ENCODE measurements at regions not wholly inside any gene's neighbourhood (a gene's known extent, or its start where the extent isn't known, plus 50 kb on each side); places are given as distances from the start of the nearest gene placed in this dataset.

- H3K4me3 ChIP-seq = no peak overlapping the region
- DNase-seq = peak in 1 of 3 donors; percentile 28
- ATAC-seq = peak; percentile 60 to 78 (median 72)
- H3K27ac ChIP-seq = no peak overlapping the region
- no peaks in the 10 kb centered on the region for H3K36me3 ChIP-seq
- intact Hi-C loops (cut with DNase I) = no loop called here
- WGBS (ENCODE audit: insufficient coverage, low coverage, low lambda C conversion rate, missing lambda C conversion rate) = 18% methylated on average over 5 of the region's 5 CpGs
- no peaks in the 10 kb centered on the region for H3K4me1 ChIP-seq
- H3K27me3 ChIP-seq = no peaks in the 10 kb centered on the region
- no peaks in the 10 kb centered on the region for H3K9me3 ChIP-seq
- TF ChIP-seq, protein P1, sequence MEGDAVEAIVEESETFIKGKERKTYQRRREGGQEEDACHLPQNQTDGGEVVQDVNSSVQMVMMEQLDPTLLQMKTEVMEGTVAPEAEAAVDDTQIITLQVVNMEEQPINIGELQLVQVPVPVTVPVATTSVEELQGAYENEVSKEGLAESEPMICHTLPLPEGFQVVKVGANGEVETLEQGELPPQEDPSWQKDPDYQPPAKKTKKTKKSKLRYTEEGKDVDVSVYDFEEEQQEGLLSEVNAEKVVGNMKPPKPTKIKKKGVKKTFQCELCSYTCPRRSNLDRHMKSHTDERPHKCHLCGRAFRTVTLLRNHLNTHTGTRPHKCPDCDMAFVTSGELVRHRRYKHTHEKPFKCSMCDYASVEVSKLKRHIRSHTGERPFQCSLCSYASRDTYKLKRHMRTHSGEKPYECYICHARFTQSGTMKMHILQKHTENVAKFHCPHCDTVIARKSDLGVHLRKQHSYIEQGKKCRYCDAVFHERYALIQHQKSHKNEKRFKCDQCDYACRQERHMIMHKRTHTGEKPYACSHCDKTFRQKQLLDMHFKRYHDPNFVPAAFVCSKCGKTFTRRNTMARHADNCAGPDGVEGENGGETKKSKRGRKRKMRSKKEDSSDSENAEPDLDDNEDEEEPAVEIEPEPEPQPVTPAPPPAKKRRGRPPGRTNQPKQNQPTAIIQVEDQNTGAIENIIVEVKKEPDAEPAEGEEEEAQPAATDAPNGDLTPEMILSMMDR (IDR thresholded peaks at IDR 0.05) = peak; percentile 21 to 47 (median 34)
- TF ChIP-seq POLR2A (IDR thresholded peaks at IDR 0.05) = no peak
Observed at GRCh38 chr14:56874375-56874774, 64.1 kb upstream of the OTX2 start.

DNA sequence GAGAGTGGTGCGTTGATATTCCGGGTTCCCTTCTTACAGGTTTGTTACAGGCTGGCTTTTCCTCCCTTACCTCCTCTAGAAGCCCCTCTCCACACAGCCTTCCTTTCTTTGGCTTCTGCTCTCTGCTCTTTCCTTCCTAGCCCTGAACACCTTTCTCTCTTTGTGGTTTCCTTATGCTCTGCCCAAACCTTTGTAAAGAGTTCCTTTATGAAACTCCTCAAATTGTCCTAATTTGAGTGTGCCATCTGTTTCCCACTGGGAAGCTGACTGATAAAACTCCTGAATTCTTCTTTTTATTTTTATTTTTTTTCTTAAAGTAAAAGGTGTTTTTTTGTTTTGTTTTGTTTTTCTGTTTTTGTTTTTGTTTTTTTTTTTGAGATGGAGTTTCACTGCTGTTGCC lies 60.1 kb upstream of the OTX2 start:
- Histone ChIP-seq H3K4me1 (no peaks in the 10 kb centered on the region), H3K27me3 (no peaks in the 10 kb centered on the region), H3K27ac (no peak overlapping the region), H3K36me3 (no peaks in the 10 kb centered on the region), H3K4me3 (no peak overlapping the region), H3K9me3 (no peaks in the 10 kb centered on the region)
- intact Hi-C loops (cut with DNase I) = no loop called here
- TF ChIP-seq, protein P1 (IDR thresholded peaks at IDR 0.05) = no peak
- no peak for TF ChIP-seq POLR2A (IDR thresholded peaks at IDR 0.05)
- 61% methylated on average over 2 of the region's 2 CpGs for WGBS (ENCODE audit: insufficient coverage, low coverage, low lambda C conversion rate, missing lambda C conversion rate)
- no peak for DNase-seq
- no peak for ATAC-seq

- no peaks in the 10 kb centered on the region for H3K9me3 ChIP-seq
- H3K27ac ChIP-seq = no peak overlapping the region
- 52% methylated on average over 5 of the region's 5 CpGs for WGBS (ENCODE audit: insufficient coverage, low coverage, low lambda C conversion rate, missing lambda C conversion rate)
- no peak overlapping the region for H3K4me3 ChIP-seq
- ATAC-seq (no peak), DNase-seq (no peak)
- intact Hi-C loops (cut with DNase I) = no loop called here
- H3K27me3 ChIP-seq = no peaks in the 10 kb centered on the region
- H3K4me1 ChIP-seq = no peaks in the 10 kb centered on the region
- TF ChIP-seq, protein P1 (IDR thresholded peaks at IDR 0.05) = no peak
- TF ChIP-seq POLR2A (IDR thresholded peaks at IDR 0.05) = no peak
- H3K36me3 ChIP-seq = no peaks in the 10 kb centered on the region
Observed at GRCh38 chr14:56868660-56869059, 58.4 kb upstream of the OTX2 start.

DNA sequence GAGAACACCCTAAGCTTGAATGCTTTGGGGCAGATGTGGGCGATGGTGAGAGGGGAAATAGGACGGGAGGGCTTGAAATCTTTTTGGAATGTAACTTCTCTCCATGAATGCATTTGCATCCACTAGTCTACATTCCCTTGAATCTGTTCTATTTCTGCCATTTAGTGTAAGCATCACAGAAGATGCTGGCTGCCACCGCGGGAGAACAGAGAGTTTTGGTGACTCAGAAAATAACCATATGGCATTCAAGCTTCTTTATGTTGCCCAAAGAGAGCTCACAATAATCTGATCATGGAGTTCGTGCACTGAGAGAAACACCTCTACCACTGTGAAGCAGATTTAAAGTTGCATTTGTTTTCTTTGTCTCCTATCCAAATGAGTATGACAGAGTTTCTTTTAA lies 52.6 kb upstream of the OTX2 start:
- H3K36me3 ChIP-seq = no peaks in the 10 kb centered on the region
- TF ChIP-seq POLR2A (IDR thresholded peaks at IDR 0.05) = no peak
- TF ChIP-seq, protein P1 (IDR thresholded peaks at IDR 0.05) = no peak
- no peak overlapping the region for H3K27ac ChIP-seq
- H3K27me3 ChIP-seq = no peaks in the 10 kb centered on the region
- ATAC-seq (no peak), DNase-seq (no peak)
- no peak overlapping the region for H3K4me3 ChIP-seq
- intact Hi-C loops (cut with DNase I) = no loop called here
- no peaks in the 10 kb centered on the region for H3K4me1 ChIP-seq
- 37% methylated on average over 5 of the region's 5 CpGs for WGBS (ENCODE audit: insufficient coverage, low coverage, low lambda C conversion rate, missing lambda C conversion rate)
- H3K9me3 ChIP-seq = no peaks in the 10 kb centered on the region

GRCh38 chr14:56860441-56860840 lies 50.2 kb upstream of the OTX2 start:
- intact Hi-C loops (cut with DNase I) = no loop called here
- no peak overlapping the region for H3K4me3 ChIP-seq
- ATAC-seq (no peak), DNase-seq (no peak)
- H3K27me3 ChIP-seq = no peaks in the 10 kb centered on the region
- TF ChIP-seq, protein P1 (IDR thresholded peaks at IDR 0.05) = no peak
- no peak for TF ChIP-seq POLR2A (IDR thresholded peaks at IDR 0.05)
- H3K4me1 ChIP-seq = no peaks in the 10 kb centered on the region
- H3K27ac ChIP-seq = no peak overlapping the region
- no peaks in the 10 kb centered on the region for H3K36me3 ChIP-seq
- 28% methylated on average over 4 of the region's 4 CpGs for WGBS (ENCODE audit: insufficient coverage, low coverage, low lambda C conversion rate, missing lambda C conversion rate)
- H3K9me3 ChIP-seq = no peaks in the 10 kb centered on the region

All from right lobe of liver (tissue), 6 donors.